H1 (cell line): ENCODE measurements at regions not wholly inside any gene's neighbourhood (a gene's known extent, or its start where the extent isn't known, plus 50 kb on each side); places are given as distances from the start of the nearest gene placed in this dataset.

Experiments used
- CHD2 ChIP-seq: IDR thresholded peaks from 2 replicates; pipeline ENCODE4 v1.6.1; 2012; ENCODE audit warnings: low read length, improper control_type of control experiment
- EGR1 ChIP-seq: IDR thresholded peaks from 2 replicates; pipeline ENCODE4 v1.6.1; 2011; ENCODE audit warnings: low read depth, low read length, borderline replicate concordance
- PHF8 ChIP-seq: fragments of 200-600 bp; sonication (generic); conservative IDR thresholded peaks from 2 replicates; pipeline ENCODE4 v1.7.1; 2012; ENCODE audit warnings: low read depth, mild to moderate bottlenecking, inconsistent platforms, low read length, moderate library complexity
- SIX5 ChIP-seq: IDR thresholded peaks from 2 replicates; pipeline ENCODE4 v1.6.1; 2011; ENCODE audit warnings: mild to moderate bottlenecking, low read depth, low read length

- no peak for TF ChIP-seq PHF8
- no peak for TF ChIP-seq EGR1
- TF ChIP-seq SIX5, result no peak
- TF ChIP-seq CHD2, result no peak
Observed at GRCh38 chr11:111157571-111157970, 88.0 kb upstream of the POU2AF2 start (continued).
